SIG-M5 treated with dmso at 0.1 percent for 504 hours (cell line): ENCODE measurements at regions not wholly inside any gene's neighbourhood (a gene's known extent, or its start where the extent isn't known, plus 50 kb on each side); places are given as distances from the start of the nearest gene placed in this dataset.
A peak's percentile ranks its signal among the peaks of the same experiment; 100 is the strongest.

Source experiments
- DNase-seq: peaks from one replicate; lab custom pipeline; 2025; ENCODE audit not compliant: unreplicated experiment; lab: John Stamatoyannopoulos, UW

DNA sequence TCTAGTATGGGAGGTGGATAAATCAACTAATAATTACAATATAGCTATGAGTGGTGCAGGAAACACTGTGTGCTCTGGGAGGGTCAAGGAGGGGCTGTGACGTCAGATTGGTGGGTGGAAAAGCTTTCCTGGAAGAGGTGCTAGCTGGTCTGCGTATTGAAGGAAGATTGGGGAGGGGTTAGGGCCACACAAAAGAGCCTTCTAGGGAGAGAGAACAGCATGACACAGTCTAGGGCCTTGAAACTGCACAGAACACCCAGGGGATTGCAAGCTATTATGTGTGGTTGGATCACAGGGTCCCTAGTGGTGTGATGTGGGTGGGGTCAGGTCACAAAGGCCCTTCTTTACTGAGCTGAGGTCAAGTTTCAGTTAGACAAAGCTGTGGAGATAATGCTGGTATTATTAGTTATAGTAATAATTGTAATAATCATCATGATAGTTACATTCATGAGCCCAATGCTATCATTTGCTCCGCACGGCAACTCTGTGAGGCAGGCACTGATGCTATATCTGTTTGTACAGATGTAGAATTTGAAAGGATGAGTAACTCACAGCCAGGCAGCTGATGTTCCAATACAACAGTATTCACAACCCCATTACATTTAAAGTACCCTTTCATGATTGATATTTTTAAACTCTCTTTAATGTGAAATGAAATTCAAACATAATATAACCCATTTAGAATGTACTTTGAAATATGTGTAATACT is 197.4 kb upstream of the IL12B start:
- DNase-seq = no peak

DNA sequence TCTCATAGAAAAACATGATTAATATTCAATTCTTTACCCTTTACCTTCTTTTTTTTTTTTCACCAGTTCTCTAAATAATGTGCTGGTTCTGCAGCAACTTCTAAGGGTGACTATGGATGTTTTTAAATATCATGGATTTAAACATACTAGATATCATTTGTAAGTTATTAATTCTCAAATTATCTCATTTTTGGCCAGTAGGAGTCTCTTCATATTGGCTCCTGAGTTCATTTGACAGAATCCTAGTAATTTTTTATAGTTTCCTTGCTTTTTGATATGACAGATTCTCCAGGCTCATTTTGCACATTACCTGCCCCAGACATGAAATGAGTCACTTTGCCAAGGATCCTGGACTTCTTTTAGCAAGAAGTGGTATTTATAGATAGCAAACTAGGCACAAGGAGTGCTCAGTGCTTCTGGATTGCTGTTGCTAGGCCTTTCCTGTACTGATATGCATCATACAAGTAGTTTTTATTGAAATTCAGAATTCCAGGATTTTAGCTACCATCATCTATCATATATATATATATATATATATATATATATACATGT is 201.3 kb upstream of the IL12B start:
- no peak for DNase-seq

DNA sequence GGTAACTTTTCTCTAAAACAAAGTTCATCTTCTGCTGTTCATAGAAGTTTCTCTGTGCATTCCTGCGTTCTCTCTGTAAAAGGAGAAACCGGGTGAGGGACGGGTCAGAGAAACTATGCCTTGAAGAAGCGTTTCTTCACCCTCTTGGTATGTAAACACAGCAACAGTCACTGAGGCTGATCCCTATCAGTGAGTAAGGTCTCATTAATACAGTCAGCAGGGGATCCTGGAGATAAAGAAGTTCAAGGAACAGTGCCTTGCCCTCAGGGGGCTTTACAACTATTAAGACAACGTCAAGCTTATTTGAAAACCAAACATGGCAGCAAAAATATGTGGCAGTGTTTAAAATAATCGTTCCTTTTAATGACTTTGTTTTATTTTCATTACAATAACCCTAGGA is 202.9 kb upstream of the IL12B start:
- DNase-seq = no peak

DNA sequence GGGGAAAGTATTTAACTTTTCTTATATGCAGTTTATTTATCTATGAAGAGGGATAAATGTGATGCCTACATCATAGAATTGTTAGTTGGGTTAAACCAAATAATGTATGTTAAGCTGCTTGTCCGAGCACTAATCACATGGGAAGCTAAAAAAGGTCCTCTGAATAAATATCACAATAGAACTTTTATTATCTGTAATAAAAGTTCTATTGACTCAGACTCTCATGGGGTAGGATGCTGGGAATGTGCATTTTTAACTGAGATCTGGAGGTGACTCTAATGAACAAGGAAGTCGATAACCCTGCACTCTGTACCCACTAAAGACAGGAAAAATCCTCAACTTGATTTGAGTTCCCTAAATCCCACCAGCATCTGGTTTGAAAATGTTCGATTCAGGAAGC is 205.9 kb upstream of the IL12B start:
- no peak for DNase-seq

DNA sequence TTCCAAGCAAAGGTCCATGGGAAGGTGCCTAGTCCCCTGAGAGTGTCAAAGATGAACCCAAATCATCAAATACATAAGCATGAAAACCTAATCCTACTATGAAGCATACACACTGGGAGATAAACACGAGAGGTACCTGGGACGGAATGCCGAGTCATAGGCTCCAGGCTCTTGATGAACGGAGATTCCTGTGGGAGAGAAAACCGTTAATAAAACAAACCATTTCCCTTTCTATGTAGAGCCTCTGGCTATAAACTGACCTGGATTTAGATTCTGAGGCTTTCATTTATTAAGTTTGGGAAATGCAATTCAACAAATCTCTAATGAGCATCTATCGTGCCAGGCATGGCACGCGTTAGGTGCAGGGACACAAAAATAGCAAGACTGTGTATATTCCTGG is 206.4 kb upstream of the IL12B start:
- no peak for DNase-seq

DNA sequence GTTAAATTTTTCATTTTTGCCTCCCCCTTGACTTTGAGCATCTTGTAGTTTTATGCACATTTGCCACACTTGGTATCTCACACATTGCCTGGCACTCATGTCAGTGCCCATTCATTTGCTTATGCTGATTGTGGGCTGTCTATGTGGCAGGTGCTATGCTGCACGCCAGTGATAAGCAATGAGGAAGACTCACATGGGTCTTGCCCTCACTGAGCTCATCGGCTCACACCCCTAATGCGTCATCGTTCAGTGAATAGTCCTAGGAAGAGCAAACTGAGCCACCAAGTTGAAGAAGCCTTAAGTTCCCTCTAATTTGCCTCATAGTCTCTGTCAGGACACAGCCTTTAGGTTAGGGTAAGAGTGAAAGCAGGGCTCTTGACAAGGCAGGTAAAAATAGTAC is 209.4 kb upstream of the IL12B start:
- no peak for DNase-seq

DNA sequence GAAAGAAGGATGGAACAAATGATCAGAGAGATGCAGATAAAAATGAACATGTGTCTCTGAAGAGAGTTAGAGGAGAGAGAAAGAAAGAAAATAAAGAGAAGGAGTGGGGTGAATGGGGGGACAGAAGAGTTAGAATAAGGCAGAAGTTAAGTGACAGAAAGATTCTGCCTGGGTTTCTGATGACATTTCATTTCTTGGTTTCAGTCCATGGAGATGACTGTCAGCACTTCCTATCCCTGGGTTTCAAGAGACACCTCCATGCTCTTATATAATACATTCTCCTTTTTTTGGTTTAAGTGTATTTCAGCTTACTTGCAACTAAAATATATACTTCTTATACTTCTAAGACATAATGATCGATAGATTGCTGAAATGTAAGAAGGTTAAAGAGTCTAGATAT is 213.0 kb upstream of the IL12B start:
- DNase-seq = no peak

DNA sequence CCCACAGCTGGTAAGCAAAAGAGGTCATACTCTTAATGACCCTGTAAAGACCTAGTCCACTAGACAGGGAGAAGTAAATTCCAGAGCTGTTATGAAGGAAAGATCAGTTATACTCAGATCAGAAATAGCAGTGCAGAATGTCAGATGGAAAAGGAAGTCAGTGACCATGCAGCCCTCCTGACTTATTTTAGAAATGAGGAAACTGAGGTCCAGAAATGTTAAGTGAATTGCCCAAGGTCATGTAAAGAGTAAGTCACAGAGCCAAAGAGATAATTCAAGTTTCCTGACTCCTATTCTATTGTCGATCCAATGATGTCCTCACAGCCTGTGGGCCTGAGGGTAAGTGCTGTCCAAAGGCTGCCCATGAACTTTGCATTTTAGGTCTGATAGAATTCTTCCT is 214.9 kb upstream of the IL12B start:
- DNase-seq = peak; percentile 29

DNA sequence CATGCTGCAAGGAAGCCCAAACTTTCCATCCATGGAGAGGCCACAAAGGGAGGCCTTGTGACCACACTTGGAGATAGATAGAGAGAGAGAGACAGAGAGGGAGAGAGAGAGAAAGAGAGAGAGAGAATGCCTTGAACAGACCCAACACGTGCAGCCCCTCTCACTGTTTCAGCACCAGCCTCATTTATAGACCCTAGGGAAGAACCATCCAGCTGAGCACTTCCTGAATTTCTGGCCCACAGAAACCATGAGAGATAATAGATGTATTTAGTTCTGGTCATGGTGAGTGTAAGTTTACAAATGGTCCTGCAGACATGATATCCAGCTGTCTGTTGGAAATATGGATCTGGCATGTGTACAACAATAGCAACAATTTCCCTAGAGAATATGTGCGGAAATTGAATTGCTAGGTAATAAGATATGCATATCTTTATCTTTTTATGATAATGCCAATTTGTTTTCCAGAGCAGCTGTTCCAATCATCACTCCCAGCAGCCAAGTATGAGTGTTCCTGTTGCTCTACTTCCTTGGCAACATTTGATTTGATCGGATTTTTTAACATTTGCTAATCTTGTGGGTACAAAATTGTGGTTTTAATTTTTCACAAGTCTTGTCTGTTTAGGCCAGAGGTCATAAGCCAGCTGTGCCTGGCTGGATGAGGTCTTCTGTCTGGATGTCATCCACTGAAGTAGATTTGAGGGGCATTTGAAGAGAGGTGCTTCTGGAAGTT is 217.3 kb upstream of the IL12B start:
- DNase-seq = no peak

DNA sequence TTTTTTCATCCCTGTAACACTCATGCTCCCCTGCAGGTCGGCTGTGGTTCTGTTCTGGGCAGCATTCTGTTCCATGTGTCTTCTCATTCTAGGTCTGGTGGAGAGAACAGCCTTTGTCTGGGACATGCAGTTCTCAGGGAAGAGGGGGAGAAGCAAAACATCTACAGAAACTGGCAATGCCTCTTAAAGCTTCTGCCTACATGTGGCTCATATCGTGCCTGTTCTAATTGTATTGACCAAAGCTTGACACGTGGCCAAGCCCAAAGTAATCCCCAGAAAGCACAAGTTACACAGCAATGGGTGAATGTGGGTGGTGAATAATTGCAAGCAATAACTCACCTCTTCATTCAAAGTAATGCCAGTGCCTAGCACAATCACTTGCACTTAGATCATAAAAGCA is 218.2 kb upstream of the IL12B start:
- no peak for DNase-seq

DNA sequence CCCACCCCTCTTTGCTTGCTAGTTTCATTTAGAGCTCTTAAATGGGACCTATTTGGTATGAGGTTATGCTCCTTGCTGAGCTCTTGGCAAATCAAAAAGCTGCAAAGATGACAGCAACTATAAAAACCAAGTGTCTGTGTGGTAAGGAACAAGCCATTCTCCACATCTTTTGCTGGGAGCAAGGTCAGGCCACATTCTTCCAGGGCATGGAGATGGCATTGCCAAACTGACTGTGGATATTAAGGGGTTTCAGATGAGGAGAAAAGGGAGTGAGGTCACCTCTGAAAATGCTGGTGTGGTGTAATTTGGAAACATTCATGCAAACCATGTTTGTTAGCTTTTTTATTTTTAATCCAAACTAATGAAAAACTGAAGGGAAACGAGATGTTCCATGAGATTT is 218.8 kb upstream of the IL12B start:
- no peak for DNase-seq

DNA sequence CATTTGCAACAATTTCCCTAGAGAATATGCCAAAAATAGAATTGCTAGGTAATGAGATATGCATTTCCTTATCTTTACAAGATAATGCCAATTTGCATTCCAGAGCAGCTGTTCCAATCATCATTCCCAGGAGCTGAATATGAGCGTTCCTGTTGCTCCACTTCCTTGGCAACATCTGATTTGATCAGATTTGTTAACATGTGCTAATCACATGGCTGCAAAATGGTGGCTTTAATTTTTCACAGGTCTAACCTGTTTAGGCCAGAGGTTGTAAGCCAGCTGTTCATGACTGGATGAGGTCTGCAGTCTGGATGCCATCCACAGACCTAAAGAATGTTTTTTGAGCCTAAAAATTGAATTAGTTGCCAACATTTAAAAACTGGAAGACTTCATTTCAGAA is 220.7 kb upstream of the IL12B start:
- no peak for DNase-seq

DNA sequence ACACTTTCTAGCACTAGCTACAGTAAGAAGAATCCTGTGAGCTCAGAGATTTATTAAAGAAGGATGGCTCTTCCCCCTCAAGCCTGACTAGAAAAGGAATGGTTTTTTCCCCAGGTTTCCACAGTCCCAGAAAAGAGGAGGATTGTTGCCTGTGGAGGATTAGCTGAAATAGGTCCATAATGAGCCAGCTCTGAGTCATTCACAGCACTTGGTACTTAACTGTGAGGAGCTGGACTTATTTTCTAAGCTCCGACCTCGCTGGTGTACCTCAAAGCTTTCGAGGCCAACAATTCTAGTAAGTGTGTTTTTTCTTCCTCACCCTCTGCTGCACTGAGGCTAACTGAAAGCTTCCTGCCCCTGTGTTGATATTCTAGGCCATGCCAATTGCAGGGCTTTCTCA is 222.5 kb upstream of the IL12B start:
- no peak for DNase-seq

DNA sequence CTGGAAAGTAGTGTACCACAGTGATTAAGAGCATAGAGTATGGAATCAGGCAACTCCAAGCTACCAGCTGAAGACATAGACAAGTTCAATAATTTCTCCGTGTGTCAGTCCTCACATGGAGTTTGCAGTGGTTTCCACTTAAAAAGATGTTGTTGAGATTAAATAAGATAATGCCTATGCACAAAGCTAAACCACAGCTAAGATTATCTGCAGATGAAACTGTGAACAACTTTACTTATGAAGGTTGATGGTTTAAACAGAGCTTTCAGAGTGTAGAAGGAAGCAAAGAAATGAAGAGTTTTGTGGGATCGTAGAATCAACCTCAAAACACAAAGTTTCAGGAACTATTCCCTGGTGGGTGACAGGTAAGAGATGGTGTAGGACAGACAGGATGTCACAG is 223.5 kb upstream of the IL12B start:
- DNase-seq = no peak

DNA sequence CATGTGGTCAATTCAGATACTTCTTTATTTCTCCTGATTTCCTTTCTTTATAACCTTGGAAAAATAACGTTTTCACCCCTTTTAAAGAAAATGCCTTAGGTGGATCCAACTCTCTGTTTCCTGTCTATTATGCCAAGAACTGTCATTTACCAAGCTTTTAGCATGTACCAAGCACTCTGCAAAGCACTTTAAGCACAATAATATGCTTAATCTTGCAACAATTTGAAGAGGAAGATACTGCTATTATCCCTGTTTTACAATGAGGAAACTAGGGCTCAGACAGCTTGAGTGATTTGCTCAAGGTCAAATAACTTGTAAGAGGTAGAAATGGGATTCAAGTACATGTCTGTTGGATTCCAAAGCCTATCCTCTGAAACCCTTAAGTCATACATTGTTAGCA is 224.8 kb upstream of the IL12B start:
- no peak for DNase-seq

DNA sequence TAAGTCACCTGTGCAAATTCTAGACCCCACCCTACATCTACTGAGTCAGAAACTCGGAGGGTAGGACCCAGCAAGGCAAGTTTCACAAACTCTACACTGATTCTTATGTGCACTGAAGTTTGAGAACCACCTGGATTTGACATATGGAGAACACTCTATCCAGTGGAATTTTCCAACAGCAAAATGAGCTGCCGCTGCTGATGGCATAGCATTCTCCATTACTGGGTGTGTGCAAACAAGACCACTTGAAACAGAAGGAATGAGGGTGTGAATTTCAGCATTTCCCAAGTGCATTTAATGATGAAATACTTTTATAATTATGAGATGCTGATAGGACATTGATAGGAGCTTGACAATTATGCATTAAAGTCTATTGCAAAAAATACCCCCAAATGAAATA is 229.1 kb upstream of the IL12B start:
- DNase-seq = no peak

DNA sequence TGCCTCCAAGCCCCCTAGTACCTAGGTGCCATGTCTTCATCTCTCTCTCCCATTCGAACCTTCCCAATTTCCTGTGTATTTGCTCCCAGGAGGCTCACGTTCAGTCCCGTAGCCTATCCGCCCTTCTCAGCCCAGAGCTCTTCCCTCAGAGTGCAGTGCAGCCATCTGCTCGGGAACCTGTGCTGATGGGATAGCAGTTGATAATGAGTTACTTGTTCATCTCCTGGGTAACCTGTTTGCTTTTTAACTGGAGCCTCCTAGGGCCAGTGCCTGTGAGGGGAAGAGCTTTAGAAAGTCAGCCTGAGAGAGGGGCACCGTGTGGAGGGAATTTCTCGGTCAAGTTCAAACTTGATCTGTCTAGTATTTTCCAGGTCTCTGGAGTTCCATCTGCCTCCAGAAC is 229.8 kb upstream of the IL12B start:
- DNase-seq = no peak

DNA sequence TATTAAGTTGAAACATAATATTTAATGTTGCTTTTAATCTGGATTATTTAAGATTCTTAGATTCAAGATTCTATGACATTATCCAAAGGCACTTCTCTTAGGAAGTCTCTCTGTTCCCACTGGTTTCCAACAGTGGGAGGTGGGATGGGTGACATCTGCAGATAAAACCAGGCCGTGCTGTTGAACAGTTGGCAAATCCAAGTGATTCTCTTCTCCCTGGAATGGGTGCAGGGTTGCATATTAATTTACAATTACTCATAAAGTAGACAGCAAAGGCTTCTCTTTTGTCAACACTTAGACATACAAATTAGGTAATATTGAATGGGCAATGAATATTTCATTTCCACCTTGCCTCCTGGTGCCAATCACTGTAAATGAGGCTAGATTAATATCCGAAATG is 233.7 kb upstream of the IL12B start:
- no peak for DNase-seq

DNA sequence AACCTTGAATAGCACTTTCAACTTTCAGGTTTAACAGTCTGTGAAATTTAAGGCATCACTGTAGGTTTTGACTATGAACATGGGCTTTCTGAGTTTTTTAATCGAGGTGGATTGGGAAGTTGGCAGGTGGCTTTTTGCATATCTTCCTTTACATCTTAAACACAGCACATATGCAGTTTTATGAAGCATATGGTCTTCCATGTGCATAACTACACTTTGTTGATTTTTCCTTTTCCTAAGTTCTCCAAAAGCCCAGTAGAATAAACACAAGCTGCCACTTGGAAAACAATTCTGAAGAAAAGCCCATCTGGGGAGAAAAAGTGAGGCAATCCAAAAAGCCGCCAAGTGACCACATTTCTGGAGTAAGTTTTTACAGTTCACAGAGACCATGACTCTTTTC is 236.5 kb upstream of the IL12B start:
- no peak for DNase-seq

DNA sequence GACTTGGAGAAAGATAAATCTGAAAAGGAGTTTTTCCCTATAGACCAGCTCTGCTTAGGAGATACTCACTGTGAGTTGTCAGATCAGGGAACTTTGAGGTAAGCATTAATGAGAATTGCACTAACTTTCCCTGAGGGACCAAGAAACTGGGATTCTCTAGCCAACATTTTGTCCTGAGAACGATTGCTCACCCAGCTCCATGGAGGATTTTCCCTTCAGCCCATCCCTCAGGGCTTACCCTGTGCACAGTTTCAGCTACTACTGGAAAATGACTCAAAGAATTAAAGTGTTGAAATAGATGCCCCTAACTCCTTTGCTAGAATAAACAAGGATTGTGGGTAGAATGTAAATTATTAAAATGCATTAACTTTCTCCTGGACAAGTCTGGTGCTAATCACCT is 237.2 kb upstream of the IL12B start:
- DNase-seq = no peak

DNA sequence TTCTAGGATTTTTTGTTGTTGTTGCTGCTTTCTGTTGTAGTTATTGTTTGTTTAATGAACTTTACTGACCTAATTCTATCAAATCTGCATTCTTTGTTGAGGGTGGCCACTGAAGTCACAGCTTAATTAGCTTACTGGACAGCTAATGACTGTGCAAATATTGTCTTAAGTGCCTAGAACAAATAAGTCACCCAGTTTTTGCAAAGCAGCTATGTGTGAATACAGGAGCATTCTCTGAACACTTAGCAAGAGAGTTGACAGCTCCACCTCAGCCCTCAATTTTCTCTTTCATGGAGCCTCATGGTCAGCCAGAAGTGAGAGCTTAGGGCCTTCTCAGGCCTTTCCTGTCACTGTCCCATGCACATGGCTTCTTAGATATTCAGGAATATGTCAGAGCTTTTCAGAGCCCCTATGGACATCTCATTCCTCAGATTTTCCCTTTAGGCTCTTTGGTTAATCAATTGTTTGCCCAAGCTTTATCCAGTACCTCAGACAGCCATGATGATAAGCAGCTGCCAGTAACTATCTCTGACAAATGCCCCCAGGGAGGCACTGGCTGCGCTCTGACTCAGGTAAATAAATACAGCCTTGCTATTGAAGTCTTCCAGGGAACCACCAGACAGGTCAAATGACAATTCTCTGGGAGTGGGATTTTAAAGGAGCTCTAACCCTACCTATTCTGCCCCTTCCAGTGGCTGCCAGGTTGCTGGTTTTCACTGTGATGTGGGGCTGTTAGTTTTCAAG is 241.4 kb upstream of the IL12B start:
- DNase-seq = no peak

DNA sequence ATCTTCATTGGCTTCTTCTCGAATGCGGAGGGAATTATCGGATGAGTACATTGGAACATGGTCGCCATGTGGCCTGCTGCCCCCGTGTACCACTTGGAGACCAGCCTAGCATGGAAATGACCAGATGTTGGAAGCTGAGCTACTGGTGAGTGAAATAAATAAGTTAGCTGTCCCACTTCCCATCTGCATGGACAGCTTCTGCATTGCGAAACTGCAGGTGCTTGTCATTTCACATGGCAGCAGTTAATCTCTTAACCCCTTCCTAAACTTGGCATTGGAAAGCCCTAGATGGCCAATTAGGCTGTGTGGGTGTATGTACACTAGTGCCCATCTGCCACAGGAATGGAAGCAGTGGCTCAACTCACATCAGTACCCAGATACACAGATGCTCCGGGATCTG is 246.6 kb upstream of the IL12B start:
- DNase-seq = no peak
